HG02840 (cell line): ENCODE measurements at regions not wholly inside any gene's neighbourhood (a gene's known extent, or its start where the extent isn't known, plus 50 kb on each side); places are given as distances from the start of the nearest gene placed in this dataset.

Source experiments
- ATAC-seq: cut with Tn5 transposase; IDR thresholded peaks from one replicate; pipeline ENCODE4 v1.9.1; 2021; ENCODE audit warnings: mild to moderate bottlenecking, moderate library complexity, moderate number of reproducible peaks; ENCODE audit not compliant: unreplicated experiment, low FRiP score

DNA sequence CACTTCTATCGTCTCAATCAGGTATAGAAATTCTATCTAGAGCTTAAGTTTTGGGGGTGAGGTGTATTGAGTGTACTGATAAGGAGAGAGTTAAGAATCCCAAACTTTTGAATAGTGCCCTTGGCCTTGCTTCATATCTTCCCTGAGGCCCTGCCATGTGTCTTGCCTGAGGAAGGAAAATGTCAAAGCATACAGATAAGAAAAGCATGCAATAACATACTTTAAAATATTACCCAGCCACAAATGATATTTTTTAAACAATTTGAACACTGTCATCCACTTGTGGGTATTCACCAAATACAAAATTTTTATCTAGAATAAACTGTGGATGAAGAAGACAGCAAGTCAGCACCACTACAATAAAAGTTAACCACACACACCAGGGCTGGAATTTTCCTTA is 631.0 kb upstream of the ALCAM start:
- no peak for ATAC-seq

DNA sequence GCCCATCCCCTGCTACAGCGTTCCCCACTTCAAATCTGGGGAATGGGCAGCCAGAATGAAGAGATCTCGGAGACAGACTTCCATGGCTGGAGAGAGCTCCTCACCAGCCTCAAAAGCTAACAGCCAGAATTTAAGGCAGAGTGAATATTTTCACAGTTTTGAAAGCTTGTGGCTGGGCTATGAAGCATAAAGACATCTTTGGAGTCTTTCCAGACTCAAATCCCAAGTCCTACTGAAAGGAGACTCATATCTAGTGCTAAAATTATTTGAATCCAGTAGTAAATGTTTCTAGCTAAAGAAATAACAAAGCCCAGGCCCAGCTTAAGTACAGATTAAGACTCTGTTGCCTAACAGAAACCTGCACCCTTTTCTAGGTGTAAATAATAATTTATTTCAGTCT is 628.4 kb upstream of the ALCAM start:
- ATAC-seq = no peak

DNA sequence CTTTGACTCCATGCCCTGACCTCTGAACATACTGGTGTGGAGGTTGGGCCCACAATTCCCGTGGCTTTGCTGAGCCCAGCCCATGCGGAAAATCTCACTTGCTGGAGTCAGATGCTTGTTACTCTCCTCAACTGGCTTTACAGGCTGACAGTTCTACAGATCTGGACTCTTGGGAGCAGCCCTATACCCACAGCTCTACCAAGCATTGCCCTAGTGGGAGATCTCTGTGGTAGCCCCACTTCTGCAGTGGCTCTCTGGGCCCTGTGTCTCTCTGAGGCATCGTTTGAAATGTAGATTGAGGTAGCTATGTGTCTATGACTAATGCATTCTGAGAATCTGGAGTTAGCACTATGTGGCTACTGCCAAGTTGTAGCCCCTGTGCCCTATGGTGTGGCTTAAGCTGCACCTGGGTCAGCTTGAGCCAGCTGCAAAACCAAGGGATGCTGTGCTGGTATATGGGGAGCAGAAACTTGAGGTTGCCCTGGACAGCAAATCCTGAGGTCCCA is 625.8 kb upstream of the ALCAM start:
- no peak for ATAC-seq

DNA sequence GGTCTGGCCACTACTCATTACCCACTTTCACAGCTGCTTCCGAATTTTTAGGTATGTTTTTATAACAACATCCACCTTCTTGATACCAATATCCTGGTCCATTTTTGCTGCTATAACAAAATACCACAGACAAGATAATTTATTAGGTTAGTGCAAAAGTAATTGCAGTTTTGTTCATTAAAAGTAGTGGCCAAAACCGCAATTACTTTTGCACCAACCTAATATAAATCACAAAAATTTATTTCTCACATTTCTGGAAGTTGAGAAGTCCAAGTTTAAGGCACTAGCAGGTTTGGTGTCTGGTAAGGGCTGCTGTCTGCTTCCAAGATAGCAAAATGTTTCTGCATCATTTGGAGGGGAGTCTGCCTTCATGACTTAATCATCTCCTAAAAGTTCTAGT is 624.7 kb upstream of the ALCAM start:
- no peak for ATAC-seq

DNA sequence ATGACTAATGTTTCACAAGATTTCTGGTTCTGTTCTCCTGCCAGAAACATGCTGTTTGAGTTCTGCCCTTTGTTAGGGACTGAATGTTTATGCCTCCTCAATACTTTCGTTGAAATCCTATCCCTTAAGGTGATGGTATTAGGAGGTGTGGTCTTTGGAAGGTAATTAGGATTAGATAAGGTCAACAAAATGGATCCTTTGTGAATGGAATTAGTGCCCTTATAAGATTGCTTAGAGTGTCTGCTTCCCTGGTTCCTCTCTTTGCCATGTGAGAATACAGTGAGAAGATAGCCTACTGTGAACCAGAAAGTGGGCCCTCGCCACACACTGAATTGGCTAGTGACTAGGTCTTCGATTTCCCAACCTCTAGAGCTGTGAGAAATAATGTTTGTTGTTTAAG is 621.4 kb upstream of the ALCAM start:
- no peak for ATAC-seq

DNA sequence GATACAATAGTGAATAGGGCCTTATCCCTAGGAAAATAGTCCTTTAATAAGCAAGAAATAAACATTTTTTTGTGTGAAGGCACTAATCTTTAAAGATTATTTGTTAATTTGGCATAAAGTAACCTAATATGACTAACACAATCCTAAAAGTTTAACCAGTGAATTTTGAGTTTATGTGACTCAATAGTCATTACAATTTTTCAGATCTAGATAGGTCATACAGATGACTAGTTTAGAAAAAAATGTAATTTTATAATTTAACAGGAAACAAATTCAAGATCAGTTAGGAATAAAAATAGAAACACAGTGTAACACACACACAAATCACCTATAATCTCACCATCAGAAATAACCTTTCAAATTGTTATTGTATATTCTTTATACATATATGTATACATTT is 620.7 kb upstream of the ALCAM start:
- ATAC-seq = no peak

DNA sequence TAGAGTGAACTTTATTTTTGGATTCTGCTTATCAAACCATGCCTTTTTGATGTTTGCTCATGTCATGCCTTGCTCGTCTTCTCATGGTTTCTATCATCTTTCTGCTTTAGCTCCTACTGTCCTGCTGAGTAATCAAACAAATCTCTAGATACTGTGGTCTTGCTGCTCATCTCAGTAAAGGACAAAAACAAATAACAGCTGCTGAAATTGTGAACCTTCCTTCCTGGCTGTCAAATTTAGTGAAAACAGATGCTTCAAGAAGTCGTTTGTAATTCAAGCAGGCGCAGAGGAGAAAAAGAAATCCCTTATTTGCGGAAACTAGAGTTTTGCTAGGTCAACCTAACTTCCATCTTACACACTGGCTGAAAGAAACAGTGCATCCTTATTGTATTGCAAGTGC is 616.1 kb upstream of the ALCAM start:
- ATAC-seq = no peak

DNA sequence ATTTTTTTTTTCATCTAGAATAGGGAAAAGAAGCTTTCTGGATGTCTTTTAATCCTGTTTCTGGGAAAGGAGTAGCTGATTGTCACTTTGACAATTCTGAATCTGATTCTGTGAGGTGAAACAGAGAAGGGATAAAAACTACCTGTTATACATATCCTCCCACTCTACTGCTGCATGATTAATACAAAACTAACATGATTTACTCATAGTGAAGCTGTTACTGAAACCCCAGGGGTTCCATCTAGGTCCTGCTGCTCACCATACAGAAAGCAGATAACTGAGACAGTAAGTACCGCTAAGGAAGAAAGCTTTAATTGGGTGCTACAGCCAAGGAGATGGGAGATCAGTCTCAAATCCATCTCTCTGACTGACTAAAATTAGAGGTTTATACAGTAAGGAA is 610.9 kb upstream of the ALCAM start:
- ATAC-seq = no peak

DNA sequence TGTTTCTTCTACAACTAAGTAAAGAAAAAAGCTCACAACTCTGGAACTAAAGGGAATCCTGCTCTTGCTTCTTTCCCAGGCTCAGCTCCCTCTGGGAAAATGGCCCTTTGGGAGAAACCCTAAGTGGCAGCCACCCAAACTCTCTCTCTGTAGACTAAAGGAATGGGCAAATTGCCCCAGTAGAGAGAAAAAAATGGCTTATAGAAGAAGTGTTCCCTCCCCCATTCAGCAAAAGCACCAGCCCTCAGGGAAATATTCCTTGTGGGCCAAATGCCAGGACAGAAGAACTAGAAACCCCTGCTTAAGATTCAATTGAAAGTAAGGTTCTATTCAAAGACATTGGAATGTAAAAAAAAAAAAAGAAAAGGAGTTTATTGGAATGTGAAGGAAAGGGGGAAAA is 603.7 kb upstream of the ALCAM start:
- ATAC-seq = no peak

DNA sequence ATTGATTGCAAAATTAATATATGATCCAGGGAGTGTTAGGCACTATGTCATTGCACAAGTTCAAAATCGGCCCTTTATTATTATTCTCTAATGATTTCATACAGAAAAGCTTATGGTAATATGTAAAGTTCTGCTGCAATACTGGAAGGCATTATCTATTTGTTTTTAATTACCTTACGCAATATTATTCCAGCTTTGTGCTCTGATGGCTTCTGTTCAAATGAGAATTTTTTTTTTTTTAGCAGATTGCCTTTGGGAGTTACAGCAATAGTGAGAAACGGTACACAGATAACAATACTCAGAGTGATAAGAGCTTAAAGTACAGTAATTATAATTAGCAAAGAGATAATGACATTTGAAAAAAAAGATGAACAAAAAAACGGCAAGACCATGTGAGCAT is 602.2 kb upstream of the ALCAM start:
- ATAC-seq = no peak

DNA sequence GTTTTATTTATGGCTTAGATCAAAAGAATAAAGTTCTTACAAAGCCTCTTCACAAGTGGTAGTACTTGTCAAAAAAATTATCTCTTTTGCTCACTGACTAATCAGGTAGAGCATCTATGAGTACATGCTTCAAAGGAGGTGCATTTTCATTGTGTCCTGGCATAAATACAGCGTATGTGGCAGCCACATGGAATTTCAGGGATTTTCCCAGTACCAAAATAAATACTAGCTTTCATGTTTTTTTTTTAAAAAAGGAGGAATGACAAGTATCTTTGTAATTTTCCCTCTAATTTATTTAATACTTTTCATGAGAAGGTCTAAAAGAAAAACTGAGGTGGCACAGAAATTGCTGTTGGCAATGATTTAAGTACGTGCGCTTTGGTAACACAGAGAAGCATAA is 597.8 kb upstream of the ALCAM start:
- ATAC-seq = no peak

DNA sequence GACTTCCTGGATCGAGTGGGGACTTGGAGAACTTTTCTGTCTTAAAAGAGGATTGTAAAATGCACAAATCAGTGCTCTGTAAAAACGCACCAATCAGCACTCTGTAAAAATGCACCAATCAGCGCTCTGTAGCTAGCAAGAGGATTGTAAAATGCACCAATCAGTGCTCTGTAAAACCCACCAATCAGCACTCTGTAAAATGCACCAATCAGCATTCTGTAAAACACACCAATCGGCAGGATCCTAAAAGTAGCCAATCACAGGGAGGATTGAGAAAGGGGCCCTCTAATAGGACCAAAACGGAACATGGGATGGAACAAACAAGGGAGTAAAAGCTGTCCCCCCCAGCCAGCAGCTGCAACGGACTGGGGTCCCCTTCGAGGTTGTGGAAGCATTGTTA is 587.4 kb upstream of the ALCAM start:
- ATAC-seq = no peak

DNA sequence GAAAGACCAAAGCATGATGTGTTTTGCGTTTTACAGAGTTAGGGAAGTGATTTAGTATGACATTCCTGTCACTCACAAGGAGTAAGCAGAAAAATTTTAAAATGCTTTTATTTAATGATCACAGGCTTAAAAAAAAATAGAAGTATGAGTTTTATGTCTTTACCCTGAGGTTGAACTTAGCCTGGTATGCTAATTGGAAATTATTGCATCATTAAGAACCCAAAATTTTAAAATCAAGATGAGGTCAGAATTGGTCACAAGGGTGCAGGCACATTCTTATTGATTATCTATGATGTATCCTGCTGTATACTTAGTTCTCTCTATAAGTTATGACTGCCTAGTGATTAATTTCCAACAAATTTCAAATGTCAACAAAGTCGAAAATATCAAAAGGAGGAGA is 585.6 kb upstream of the ALCAM start:
- ATAC-seq = no peak

DNA sequence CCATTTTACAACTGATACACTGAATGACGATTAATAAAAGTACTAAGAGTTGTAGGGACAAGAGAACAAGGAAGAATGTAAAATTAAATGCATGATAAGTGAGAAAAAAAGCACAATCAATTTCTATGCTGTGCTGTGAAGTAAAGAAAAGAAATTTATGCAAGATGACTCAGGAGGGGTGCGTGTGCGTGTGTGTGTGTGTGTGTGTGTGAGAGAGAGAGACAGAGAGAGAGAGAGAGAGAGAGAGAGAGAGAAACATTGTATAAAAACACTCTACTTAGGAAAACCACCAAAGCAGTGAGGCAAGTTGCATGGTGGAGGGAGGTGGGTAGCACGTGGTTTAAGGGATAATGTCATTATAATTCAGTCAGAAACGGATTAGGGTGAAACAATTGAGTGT is 580.8 kb upstream of the ALCAM start:
- ATAC-seq = no peak

DNA sequence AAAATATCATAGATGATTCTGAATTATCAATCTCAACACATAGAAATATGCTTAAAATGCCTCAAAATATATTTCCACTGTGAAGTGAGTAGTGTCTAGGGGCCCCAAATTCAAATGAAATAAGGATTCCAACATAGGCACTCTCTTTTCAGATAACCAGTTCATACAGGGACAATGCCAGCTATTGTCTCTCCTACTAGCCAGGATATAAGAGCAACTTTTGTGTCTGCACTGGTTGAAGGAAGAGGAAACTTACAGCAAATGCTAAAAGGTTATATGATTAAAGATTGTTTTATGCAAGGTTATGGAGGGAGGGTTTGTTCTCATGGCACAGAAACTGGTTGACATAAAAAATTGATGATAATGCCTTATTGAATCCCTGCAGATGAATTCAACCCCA is 579.4 kb upstream of the ALCAM start:
- no peak for ATAC-seq

DNA sequence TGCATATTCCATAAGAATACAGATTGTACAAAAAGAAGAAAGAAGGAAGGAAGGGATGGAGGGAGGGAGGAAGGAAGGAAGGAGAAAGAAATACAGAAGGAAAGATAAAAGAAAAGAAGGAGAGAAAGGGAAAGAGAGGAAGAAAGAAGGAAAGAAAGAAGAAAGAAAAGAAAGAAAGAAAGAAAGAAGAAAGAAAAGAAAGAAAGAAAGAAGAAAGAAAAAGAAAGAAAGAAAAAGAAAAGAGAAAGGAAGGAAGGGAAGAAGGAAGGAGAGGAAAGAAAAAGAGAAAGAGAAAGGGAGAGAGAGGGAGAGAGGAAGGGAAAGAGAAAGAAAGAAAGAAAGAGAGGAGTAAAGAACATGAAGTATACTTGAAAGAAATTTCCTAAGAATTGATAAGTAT is 577.9 kb upstream of the ALCAM start:
- ATAC-seq = no peak

DNA sequence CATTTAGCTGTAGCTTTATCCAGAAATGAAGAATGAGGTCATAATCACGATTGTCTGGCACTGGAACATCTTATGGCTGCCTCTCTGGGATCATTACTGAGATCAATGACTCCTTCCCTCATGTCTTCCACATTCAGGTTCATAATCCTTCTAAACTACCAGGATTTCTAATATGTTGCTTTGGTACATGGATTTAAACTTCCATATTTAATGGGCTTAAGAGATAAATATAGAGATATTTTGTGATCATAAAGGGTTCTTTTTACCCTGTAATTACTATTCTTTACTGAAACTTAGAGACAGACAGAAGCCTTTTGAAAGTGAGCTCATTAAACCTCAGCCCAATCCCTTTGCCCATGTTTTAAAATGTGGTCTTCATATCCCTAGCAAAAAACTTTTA is 575.4 kb upstream of the ALCAM start:
- ATAC-seq = no peak

DNA sequence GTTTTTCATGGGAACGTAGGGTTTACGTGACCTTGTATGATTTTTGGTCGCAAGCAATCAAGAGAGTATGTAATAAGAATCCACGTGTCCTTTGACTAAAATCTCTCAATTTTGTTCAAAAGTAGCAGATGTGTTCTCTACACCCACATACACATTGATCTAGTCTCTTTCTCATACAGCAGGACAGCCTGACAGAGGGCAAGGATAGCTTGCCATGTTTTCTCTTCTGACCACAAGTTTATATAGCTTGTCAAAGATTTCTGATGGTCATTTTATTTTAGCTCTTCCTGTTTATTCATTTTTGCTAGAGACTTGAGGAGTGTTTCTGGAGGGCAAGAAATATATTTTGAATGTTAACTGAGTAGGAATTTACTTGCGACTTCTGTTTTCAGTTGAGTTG is 570.2 kb upstream of the ALCAM start:
- no peak for ATAC-seq

DNA sequence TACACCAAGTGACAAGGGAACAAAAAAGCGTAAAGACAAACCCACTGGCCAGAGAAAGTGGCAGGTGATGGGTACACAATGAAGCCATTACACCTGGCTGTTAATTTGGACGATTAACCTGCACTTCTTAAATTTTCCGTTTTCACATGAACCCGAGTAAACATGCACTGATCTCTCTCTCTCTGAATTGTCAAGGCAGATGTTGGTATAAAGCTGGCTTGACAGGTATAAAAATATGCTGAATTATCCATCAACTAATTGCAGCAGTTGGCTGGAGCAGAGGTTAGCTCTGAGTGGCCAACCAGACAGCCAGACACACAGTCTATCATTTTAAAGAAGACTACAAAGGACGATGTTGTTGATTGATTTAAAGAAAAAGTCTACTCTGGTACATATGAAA is 561.7 kb upstream of the ALCAM start:
- ATAC-seq = no peak

DNA sequence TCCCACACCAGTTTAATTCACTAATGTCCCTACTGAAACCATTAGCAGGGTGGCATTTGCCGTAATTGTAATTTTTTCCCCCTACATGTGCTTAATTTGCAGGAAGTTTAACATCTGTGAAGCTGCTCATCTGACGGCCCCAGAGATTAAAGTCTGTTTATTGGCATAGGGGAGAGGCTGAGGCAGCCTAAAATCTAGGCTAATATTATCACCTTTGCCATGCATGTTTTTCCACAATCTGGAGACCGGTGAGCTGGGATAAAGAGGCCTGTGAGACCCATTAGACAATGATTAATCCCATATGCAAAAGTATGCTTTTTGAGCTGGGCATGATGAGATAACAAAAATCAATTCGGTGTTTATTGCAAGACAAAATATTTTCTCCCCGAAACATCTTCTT is 561.2 kb upstream of the ALCAM start:
- no peak for ATAC-seq

DNA sequence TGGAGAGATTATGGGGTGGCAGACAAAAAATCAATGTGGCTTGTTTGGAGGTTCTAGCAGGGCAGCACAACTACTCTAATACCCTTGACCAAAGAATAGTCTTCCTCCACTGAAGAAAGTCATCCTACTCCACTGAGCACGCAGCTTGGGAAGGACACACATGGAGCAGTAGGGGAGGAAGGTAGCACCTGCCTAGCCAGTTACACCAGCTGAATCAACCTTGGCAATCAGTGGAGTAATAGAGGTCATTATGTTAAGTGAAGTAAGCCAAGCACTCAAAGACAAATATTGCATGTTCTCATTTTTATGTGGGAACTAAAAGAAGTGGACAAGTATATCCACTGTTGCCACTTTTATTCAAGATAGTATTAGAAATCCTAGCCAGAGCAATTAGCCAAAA is 555.8 kb upstream of the ALCAM start:
- no peak for ATAC-seq

DNA sequence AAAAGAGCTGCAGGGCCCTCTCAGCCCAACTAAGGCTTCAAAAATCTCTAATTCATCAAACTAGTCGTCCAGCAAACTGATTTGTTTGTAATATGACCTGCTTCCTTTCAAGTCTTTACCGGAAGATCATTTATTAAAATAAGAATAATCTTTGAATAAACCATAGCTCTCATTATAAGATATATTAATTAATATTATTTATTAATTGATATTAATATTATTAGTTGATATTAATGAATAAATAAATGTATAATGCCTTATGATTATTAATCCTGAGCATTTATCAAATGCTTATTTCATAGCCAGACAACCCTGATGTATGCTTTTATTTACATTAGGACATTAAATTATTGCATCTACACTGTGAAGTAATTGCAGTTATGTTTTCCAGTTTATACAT is 550.7 kb upstream of the ALCAM start:
- no peak for ATAC-seq

DNA sequence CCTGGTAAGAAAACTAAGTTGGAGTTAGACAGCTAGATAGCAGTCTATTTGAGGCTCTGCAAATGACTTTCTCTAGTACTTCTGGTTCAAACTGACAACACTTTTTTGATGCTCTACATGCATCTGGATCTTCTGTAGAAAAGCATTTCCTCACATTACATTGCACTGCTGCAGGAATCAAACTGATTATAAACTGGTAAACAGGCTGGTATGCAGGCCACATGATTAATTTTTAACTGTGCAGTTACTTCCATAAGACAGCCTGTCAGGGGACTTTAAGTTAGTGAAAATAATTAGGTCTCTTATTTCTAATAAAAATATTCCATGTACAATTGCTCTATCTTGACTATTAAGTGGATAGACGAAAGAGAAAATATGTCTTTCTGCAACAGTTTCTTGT is 550.0 kb upstream of the ALCAM start:
- no peak for ATAC-seq

DNA sequence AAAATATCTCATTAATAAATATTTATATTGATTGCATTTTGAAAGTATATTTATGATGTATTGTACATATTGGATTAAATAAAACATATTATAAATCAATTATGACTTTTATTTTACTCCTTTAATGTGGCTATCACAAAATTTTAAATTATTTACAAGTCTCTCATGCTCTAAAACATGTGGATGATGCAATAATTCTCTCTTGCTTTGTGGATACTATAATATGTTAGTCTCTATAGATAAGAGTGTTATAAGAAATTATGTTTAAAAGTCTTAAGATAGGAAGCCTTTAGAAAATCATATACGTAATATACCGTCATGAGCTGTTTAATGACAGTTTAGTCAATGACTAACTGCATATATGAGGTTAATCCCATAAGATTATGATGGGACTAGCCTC is 547.4 kb upstream of the ALCAM start:
- no peak for ATAC-seq
